ENCODE measurements at regions not wholly inside any gene's neighbourhood (a gene's known extent, or its start where the extent isn't known, plus 50 kb on each side); places are given as distances from the start of the nearest gene placed in this dataset.

- Histone ChIP-seq H3K9me3 (ENCODE audit: severe bottlenecking) (no peaks in the 10 kb centered on the region), H3K27ac (ENCODE audit: poor library complexity, severe bottlenecking) (no peak overlapping the region), H3K4me3 (ENCODE audit: severe bottlenecking) (no peak overlapping the region), H3K4me1 (ENCODE audit: insufficient read depth, poor library complexity, severe bottlenecking) (no peaks in the 10 kb centered on the region), H3K36me3 (ENCODE audit: low read depth) (no peaks in the 10 kb centered on the region), H3K27me3 (ENCODE audit: insufficient read depth, poor library complexity, severe bottlenecking) (no peaks in the 10 kb centered on the region)
- TF ChIP-seq CTCF (IDR thresholded peaks at IDR 0.05; ENCODE audit: poor library complexity, severe bottlenecking), result no peak
- no peak for ATAC-seq (ENCODE audit: low read depth)
- no peak for DNase-seq (ENCODE audit: low spot score)
These were observed 60.7 kb upstream of the ARHGAP28 start for GRCh38 chr18:6668836-6669235.

GRCh38 chr18:6672821-6673308 lies 56.7 kb upstream of the ARHGAP28 start:
- no peak overlapping the region for H3K4me3 ChIP-seq (ENCODE audit: severe bottlenecking)
- H3K9me3 ChIP-seq (ENCODE audit: severe bottlenecking), result no peaks in the 10 kb centered on the region
- no peak overlapping the region for H3K27ac ChIP-seq (ENCODE audit: poor library complexity, severe bottlenecking)
- no peaks in the 10 kb centered on the region for H3K4me1 ChIP-seq (ENCODE audit: insufficient read depth, poor library complexity, severe bottlenecking)
- no peaks in the 10 kb centered on the region for H3K27me3 ChIP-seq (ENCODE audit: insufficient read depth, poor library complexity, severe bottlenecking)
- no peaks in the 10 kb centered on the region for H3K36me3 ChIP-seq (ENCODE audit: low read depth)
- ATAC-seq (ENCODE audit: low read depth), result no peak
- DNase-seq (ENCODE audit: low spot score), result no peak
- no peak for TF ChIP-seq CTCF (IDR thresholded peaks at IDR 0.05; ENCODE audit: poor library complexity, severe bottlenecking)

GRCh38 chr18:6677086-6677485 lies 52.4 kb upstream of the ARHGAP28 start:
- no peak for ATAC-seq (ENCODE audit: low read depth)
- Histone ChIP-seq H3K27ac (ENCODE audit: poor library complexity, severe bottlenecking) (no peak overlapping the region), H3K27me3 (ENCODE audit: insufficient read depth, poor library complexity, severe bottlenecking) (no peaks in the 10 kb centered on the region), H3K4me1 (ENCODE audit: insufficient read depth, poor library complexity, severe bottlenecking) (no peaks in the 10 kb centered on the region), H3K9me3 (ENCODE audit: severe bottlenecking) (no peaks in the 10 kb centered on the region), H3K4me3 (ENCODE audit: severe bottlenecking) (no peak overlapping the region), H3K36me3 (ENCODE audit: low read depth) (no peaks in the 10 kb centered on the region)
- TF ChIP-seq CTCF (IDR thresholded peaks at IDR 0.05; ENCODE audit: poor library complexity, severe bottlenecking), result no peak
- DNase-seq (ENCODE audit: low spot score), result no peak

- H3K27ac ChIP-seq (ENCODE audit: poor library complexity, severe bottlenecking), result no peak overlapping the region
- no peak overlapping the region for H3K4me3 ChIP-seq (ENCODE audit: severe bottlenecking)
- ATAC-seq (ENCODE audit: low read depth), result no peak
These were observed 50.3 kb upstream of the ARHGAP28 start for GRCh38 chr18:6679201-6679600.

More at GRCh38 chr18:6679201-6679600, 50.3 kb upstream of the ARHGAP28 start:
- no peak for DNase-seq (ENCODE audit: low spot score)
- no peaks in the 10 kb centered on the region for H3K27me3 ChIP-seq (ENCODE audit: insufficient read depth, poor library complexity, severe bottlenecking)
- no peaks in the 10 kb centered on the region for H3K9me3 ChIP-seq (ENCODE audit: severe bottlenecking)
- H3K4me1 ChIP-seq (ENCODE audit: insufficient read depth, poor library complexity, severe bottlenecking), result no peaks in the 10 kb centered on the region
- no peaks in the 10 kb centered on the region for H3K36me3 ChIP-seq (ENCODE audit: low read depth)
- TF ChIP-seq CTCF (IDR thresholded peaks at IDR 0.05; ENCODE audit: poor library complexity, severe bottlenecking), result no peak

Data from RWPE2 (cell line).